ENCODE measurements at regions not wholly inside any gene's neighbourhood (a gene's known extent, or its start where the extent isn't known, plus 50 kb on each side); places are given as distances from the start of the nearest gene placed in this dataset.
"Not testable (repeated sequence)": the region's sequence is repeated elsewhere in the genome, so short reads cannot be mapped to it uniquely, and the experiment has no call there.

DNA sequence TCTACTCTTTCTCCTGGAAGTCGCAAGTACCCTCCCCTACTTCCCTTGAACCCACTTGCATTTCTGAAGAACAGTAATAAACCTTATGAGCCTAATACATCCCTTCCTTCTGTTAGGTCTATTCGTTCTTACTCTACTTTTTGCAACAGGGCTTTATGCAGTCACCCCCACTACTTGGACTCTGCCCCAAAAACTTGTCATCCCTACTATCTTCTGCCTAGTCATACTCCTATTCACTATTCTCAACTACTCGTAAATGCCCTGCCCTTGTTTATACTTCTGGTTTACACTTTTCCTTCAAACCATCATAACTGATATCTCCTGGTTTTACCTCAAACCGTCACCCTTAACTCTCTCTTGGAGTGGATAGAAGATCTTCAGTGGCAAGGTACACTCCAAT, 55.2 kb upstream of the SLIT2 start:
- DNase-seq (ENCODE audit: low read depth), result no peak

DNA sequence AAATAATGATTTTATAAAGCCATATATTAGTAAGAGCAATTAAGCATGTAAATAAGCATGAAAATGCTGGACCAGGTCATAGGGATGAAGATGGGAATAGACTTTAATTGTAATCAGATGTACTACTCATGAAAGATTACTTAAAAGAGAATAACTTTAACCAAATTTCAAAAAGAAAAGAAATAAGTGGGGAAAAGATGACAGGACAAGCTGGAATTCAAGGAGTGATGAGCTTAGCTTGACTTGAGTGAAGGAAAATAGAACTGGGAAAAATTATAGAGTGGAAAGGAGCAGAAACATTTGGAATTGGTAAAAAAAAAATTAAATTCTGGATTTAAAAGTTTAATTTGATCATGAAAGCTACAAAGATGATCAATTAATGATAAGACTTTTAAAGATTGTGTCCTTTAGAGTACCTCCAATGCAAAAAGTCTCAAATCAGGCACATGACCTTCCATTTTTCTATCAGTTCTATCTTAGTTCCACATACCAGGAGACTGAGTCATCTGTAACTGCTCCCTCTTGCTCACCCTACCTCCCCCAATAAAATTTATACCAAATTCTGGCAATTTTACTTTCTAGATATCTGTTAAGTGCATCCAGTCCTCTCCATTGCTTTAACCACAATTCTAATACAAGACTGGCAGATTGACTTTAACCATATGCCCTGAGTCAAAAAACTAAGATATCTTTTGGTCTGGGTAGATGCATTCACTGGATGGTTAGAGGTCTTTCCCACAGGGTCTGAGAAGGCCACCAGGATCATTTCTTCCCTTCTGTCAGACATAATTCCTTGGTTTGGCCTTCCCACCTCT, 56.4 kb upstream of the SLIT2 start:
- DNase-seq (ENCODE audit: low read depth), result peak; percentile 13

DNA sequence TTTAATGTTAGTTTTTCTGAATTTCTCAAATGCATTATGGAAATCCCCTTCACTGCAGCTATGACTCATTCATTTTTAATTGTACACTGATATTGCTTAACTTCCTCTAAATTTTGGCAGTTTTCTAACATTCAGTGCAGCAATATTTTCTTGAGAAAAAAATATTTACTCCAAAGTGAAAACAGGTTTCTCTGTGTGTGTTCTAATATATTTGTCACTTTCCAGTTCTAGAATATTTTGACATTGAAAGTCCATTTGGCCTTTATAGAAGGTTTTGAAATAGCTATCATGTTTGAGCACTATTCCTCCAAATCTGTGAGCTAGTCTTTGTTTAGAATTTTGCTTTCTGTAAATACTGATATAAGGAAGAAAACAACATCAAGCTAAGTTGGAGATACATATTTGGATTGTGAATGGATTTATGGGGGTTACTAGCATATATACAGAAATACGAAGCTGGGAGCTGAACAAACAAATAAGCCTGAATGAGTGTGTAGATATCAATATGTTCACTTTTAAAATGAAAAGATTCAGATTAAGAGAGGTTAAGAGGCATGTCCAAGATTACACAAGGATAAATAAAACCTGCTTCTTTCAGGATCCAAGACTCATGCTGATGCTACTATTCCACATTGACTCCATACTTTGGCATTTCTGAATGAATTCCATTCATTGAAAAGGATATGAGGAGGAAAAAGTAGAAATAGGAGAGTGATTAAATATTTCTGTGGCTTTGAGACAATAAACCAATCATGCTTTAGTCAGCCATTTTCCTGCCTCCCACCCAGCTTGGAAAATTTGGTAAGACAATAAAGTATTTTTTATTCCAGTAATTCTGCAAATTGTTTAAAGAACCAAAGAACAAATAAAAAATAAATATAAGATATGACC, 57.3 kb upstream of the SLIT2 start:
- peak; percentile 7 for DNase-seq (ENCODE audit: low read depth)

DNA sequence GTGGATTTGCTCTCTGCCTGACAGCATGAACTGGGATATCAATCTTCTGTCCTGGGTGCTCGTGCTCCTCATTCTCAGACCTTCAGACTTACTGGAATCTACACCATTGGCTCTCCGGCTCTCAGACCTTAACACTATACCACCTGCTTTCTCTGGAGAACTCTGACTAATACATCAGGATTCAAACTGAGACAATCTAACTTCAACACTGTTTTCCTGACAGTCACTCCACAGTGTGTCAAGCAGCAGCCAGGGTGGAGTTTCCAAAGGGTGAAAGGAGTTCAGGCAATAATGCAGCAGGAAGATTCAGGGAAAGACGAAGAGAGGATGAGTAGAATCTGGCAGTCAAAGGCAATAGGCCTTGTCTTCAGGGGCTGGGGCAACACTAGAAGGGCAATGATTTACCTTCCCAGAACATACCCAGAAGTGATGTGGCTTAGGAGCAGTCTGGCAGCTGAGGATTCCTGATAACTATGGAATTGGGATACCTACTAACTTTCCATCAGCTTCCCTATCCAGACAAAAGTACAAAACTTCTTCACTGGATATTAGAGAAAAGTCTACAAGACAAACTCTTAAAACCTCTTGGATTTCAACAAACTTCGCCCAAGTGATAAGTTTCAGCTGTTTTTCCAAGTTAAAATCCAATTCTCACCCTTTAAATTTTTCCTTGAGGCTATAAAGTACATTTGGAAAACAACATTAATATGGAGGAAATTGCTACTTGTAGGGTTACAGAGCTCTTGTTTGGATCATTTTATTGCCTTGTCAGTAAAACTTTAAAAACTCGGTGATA, 58.4 kb upstream of the SLIT2 start:
- DNase-seq (ENCODE audit: low read depth), result peak; percentile 17

DNA sequence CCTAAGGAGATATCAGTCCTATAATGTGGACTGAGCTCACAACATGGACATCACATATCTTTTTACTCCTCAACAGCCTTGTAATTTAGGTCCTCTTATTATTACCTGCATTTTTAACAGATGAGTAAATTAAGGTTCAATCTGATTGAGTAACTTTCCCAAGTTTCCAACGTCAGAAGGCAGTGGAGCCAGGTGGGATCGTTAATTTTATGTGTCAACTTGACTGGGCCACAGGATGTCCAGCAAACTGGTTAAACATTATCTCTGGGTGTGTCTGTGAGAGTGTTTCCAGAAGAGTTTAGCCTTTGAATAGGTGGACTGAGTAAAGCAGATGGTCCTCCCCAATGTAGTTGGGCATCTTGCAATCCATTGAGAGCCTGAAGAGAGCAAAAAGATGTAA, 59.0 kb upstream of the SLIT2 start:
- no peak for DNase-seq (ENCODE audit: low read depth)

DNA sequence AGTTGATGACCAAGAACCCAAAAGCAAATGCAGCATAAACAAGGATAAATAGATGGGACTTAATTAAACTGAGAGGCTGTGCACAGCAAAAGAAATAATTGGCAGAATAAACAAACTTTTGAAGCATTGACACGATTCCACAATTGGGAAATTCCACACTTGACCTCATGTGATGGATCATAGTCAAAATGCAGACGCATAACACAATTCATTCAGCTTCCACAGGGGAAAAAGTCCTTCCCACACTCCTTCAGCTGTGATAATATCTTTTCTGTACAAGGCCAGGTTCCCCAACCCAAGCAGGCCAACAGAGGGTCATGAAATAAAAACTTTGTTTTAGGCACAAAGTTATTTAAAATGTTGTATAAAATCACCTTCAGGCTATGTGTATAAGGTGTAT, 66.6 kb upstream of the SLIT2 start:
- no peak for DNase-seq (ENCODE audit: low read depth)

DNA sequence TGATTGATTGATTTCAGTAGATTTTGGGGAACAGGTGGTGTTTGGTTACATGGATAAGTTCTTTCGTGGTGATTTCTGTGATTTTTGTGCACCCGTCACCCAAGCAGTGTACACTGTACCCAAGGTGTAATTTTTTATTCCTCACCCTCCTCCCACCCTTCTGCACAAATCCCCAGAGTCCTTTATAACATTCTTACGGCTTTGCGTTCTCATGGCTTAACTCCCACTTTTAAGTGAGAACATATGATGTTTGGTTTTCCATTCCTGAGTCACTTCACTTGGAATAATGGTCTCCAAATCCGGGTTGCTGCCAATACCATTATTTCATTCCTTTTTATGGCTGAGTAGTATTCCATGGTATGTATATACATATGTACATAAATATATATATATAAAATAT, 68.6 kb upstream of the SLIT2 start:
- DNase-seq (ENCODE audit: low read depth), result not testable (repeated sequence)

DNA sequence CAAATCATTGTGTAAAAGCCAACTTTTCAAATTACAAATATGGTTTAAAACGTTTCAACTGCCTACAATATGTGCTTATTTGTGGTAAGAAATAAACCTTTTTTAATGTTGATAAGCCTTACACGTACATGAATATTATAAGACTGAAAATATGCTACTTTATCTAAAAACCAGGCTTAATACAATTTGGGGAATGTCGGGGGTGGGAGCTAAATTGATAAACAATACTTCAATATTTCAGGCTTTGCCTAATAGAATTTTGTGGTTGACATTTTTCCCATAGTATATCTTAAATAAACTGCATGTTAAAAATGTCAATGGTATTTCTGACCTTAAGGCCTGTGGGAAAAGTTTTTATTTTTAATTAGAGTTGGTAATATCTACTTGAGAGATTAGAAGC, 69.8 kb upstream of the SLIT2 start:
- DNase-seq (ENCODE audit: low read depth), result no peak

DNA sequence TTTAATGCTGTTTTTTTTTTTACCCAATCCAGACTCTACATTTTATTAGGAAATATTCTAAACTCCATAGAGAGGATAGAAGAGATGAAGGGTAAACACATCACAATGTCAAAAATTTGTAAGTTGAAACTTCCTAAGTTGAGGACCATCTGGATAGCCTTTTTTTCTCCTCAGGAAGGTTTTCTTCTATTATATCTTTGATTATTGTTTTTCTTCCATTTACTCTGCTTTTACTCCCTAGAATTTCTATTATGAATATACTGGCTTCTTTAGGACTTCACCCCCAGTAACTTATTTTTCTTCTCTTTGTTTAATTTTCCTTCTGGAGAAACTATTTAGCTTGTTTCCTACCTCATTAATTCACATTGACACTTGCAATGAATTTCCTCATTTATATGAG, 71.2 kb upstream of the SLIT2 start:
- no peak for DNase-seq (ENCODE audit: low read depth)

DNA sequence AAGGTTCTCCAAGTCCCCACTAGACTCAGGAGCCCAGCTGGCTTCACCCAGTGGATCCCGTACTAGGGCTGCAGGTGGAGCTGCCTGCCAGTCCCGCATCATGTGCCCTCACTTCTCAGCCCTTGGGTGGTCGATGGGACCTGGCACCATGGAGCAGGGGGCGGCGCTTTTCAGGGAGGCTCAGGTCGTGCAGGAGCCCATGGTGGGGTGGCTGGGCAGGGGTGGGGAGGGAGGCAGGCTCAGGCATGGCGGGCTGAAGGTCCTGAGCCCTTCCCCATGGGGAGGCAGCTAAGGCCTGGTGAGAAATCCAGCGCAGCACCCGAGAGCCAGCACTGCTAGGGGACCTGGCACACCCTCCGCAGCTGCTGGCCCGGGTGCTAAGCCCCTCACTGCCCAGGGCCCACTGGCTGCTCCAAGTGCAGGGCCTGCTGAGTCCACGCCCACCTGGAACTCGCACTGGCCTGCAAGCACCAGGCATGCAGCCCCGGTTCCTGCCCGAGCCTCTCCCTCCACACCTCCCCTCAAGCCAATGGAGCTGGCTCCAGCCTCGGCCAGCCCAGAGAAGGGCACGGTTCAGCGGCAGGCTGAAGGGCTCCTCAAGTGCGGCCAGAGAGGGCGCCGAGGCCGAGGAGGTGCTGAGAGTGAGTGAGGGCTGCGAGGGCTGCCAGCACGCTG, 72.7 kb upstream of the SLIT2 start:
- no peak for DNase-seq (ENCODE audit: low read depth)

DNA sequence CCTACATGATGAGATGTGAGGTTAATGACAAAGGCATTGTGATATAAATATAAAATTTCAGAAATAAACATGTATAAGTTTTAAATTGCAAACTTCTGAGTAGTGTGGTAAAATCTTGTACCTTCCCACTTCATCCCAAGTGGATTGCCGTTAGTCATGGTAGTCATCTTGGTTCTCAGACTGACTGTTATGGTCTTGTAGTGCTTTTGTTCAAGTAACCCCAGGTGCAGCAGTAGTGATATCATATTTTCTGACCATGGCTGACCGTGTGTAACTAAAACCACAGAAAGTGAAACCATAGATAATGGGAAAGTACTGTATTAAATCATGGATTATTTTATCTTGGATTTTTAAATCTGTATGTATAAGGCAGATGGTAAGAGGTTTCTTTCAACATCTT, 74.8 kb upstream of the SLIT2 start:
- peak; percentile 6 for DNase-seq (ENCODE audit: low read depth)

DNA sequence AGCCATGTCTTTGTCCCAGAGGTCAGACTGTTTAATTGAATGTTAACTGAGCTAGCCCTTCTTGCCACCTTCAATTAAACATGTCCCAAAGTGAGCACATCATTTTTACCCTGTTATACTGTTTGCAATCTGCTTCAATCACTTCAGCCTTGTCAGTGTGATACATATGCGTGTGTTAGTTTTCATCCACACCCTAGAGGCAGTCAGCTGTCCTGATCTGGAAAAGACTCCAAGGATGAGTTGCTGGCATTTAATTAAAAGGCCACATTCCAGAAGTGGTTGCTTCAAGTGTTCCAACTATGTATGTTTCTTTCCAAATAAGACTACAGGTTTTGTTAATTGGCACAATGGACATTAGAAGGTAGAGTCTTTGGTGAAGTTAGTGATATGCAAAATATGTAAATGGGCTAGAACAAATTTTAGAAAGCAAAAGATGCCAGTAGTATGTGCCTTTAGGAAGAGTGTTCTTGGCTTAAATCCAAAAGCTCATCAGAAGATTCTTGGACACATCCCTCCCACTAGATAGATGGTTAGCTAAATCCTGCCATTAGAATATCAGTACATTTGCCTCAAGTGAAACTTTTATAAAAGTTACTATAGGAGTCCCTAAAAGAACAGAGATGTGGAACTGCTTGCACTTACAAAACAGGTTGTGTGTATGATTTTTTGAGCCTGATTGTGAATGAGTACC, 79.5 kb upstream of the SLIT2 start:
- DNase-seq (ENCODE audit: low read depth), result no peak

DNA sequence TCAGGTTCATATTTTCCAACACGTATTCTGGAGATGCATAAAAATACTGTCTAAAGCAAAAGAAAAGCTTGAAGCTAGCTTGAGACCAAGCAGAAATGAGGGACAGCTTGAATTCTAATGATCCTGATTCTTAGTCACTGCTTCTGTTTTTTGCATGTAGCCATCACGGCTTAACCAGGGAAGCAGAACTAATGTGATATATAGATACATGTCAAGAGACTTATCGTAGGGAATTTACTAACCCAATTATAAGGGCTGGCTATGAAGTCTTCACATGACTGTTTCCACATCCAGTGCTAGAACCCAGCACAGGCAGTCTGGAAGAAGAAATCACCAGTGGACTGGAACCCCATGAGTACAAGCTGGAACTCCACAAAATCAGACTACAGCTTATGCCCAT, 85.2 kb upstream of the SLIT2 start:
- no peak for DNase-seq (ENCODE audit: low read depth)

DNA sequence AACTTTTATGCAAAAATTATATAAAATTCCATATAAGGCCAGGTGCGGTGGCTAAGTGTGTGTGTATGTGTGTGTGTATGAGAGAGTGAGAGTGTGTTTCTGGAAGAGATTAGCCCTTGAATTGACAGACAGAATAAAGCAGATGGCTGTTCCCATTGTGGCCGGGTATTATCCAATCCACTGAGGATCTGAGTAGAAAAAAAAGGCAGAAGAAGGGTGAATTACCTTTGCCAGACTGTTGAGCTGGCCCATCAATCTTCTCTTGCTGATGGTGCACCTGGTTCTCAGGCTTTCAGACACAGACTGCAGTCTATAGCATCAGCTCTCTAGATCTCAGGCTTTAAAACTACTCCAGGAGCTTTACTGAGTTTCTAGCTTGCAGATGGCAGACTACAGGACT, 92.2 kb upstream of the SLIT2 start:
- DNase-seq (ENCODE audit: low read depth), result no peak

DNA sequence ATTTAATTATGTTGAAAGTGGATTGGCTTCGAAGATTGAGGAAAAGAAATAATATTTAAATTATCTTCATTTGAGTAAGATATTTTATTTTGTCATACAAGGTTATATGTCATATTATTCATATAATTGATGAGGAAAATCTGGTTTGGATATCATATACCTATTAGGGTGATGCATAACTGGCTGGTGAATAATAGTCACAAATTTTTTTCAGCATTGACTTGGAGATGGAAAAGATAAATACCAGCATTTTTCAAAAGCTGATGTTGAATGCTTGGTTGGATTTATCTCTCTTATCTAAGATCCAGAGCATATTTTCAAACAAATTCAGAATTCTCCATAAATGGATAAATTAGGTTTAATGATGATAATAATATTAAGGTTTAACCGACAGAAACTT, 93.5 kb upstream of the SLIT2 start:
- DNase-seq (ENCODE audit: low read depth), result no peak

DNA sequence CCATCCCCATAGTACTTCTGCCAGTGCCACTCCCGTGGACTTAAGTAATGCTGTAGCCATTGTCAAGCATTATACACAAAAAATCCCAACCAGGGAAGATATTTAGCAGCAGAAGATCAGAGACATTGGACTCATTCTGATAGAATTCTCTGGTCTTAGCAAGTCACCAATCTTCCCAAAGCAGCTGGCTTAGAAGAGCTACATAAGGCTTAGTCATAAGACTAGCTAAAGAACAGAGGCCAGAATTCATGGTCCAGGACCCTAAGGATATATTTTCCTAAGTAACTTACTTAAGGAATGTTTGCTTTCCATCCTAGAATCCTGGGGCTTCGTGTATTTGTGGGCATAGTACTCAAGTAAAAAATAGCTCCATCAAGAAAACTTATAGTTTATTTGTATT, 100.3 kb upstream of the SLIT2 start:
- no peak for DNase-seq (ENCODE audit: low read depth)

DNA sequence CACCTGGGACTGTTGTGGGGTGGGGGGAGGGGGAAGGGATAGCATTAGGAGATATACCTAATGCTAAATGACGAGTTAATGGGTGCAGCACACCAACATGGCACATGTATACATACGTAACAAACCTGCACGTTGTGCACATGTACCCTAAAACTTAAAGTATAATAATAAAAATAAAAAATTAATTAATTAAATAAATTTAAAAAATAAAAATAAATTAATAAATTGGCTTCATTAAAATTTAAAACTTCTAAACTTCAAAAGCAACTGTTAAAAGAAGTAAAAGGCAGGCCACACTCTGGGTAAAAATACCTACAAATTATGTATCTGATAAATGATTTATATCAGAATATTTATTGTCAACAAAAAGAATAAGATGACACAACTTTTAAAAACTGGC, 102.6 kb upstream of the SLIT2 start:
- DNase-seq (ENCODE audit: low read depth), result not testable (repeated sequence)

DNA sequence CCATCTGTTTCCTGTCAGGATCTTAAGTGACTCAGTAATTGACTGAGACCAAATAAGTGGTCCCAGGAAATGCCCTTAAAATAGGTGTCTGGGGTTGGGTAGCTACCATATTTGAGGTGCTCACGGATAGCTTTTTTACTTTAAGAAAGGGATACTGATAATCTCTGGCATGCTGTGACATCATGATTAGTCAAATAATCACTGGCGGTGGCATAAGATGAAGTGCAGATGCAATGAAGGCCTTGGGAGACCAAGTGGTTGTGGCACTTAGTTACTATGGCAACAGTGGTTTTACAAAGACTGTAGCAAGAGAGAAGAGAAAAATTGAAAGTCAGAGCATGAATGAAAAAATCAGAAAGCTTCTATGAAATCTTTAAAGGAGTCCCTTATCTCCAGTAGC, 114.5 kb upstream of the SLIT2 start:
- DNase-seq (ENCODE audit: low read depth), result peak; percentile 15

DNA sequence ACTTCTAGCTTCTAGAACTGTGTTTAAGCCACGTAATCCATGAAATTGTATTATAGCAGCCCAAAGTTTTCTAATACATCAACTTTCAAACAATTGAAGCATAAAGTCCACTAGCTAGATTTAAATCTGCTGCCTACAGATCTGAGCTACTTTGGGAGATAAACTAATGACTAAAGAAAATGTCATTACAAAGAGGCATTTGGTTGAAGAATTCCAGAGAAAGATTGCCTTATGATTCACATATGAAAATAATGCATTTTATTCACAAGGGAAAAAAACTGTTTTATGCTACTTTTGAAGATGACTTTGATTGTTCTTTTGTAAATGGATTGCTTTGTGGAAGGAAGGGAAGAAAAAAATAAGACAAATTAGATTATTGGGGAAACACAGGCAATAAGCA, 124.1 kb upstream of the SLIT2 start:
- no peak for DNase-seq (ENCODE audit: low read depth)

DNA sequence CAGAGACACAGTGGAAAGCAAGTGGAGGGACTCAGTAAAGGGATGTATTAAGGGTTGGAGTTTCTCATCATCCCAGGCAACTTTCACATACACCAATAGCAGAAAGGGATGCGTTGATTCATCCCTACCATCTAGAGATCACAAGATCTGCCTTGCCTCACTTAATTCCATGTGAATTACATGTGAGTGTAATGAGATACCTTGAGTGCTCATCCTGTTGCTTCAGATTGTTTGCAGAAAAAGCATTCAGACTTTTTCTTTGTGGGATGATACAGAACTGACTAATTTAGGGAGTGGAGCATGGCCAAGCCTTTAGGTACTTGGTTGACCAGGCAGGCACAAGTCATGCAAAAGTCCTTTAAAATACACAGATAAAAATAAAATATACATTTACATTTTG, 124.8 kb upstream of the SLIT2 start:
- DNase-seq (ENCODE audit: low read depth), result no peak

All from Daoy (cell line).